H1 (cell line): ENCODE measurements at regions not wholly inside any gene's neighbourhood (a gene's known extent, or its start where the extent isn't known, plus 50 kb on each side); places are given as distances from the start of the nearest gene placed in this dataset.

Source experiments
- CTCF ChIA-PET: fragments of 300-600 bp; sonication (Branson Sonifier 250); formaldehyde crosslinking; loops from one replicate; lab custom pipeline; 2021; ENCODE audit not compliant: partially characterized antibody; lab: Charles Lee
- POLR2A ChIA-PET: fragments of 300-600 bp; sonication (Branson Sonifier 250); formaldehyde crosslinking; loops from one replicate; lab custom pipeline; 2021; ENCODE audit warnings: inconsistent platforms; ENCODE audit not compliant: partially characterized antibody; lab: Charles Lee
- DNase-seq, 2 experiments: peaks; one replicate each; pipeline versions ENCODE4 v3.0.0 to v3.0.0-alpha.2; 2010 to 2022; ENCODE audit warnings: low spot score in 2 of 2, low read depth in 1 of 2, mixed read lengths in 1 of 2
- FAIRE-seq: peaks from 2 replicates; lab custom pipeline; 2011; peaks lifted over from hg19 to GRCh38; lab: Jason Lieb, UNC
- H2AFZ ChIP-seq: 2 replicates; pipeline ENCODE4 v1.8.1; 2012; ENCODE audit warnings: low read length, inconsistent platforms
- H2AK5ac ChIP-seq: 2 replicates; pipeline ENCODE4 v1.6.1; 2013; ENCODE audit warnings: low read depth, low read length
- H2BK120ac ChIP-seq: replicated peaks from 2 replicates; pipeline ENCODE3; 2013; ENCODE audit warnings: low read depth, low read length, inconsistent platforms
- H2BK12ac ChIP-seq: 2 replicates; pipeline ENCODE4 v1.6.1; 2013; ENCODE audit warnings: low read depth, low read length
- H2BK15ac ChIP-seq: 2 replicates; pipeline ENCODE4 v1.6.1; 2013; ENCODE audit warnings: low read length
- H2BK20ac ChIP-seq: 2 replicates; pipeline ENCODE4 v1.6.1; 2013; ENCODE audit warnings: low read length
- H2BK5ac ChIP-seq: 2 replicates; pipeline ENCODE4 v1.6.1; 2013; ENCODE audit warnings: low read depth, low read length
- H3K14ac ChIP-seq: 2 replicates; pipeline ENCODE4 v1.6.1; 2013; ENCODE audit warnings: inconsistent platforms; ENCODE audit not compliant: insufficient read length
- H3K18ac ChIP-seq: 2 replicates; pipeline ENCODE4 v1.6.1; 2013; ENCODE audit warnings: low read length; ENCODE audit errors: extremely low read depth
- H3K23ac ChIP-seq: 2 replicates; pipeline ENCODE4 v1.6.1; 2013; ENCODE audit warnings: inconsistent platforms; ENCODE audit not compliant: insufficient read length
- H3K23me2 ChIP-seq: 2 replicates; pipeline ENCODE4 v1.6.1; 2013; ENCODE audit warnings: low read depth, low read length
- H3K27ac ChIP-seq: 2 replicates; pipeline ENCODE4 v1.6.1; 2011; ENCODE audit warnings: low read depth, low read length, inconsistent platforms
- H3K27me3 ChIP-seq, 4 experiments: replicated peaks in 1 of 4; 1 replicate in 1 of 4; 2 replicates in 3 of 4; pipeline versions ENCODE4 v1.6.1 to v1.8.1; 2011 to 2013; ENCODE audit warnings: low read length in 3 of 4, mild to moderate bottlenecking in 3 of 4, inconsistent platforms in 2 of 4, mixed read lengths in 2 of 4, moderate library complexity in 1 of 4; ENCODE audit not compliant: control insufficient read depth in 3 of 4, insufficient read depth in 3 of 4; ENCODE audit errors: extremely low read depth in 1 of 4
- H3K36me3 ChIP-seq, 4 experiments: 2 replicates each; pipeline versions ENCODE4 v1.6.1 to v1.8.1; 2011 to 2013; ENCODE audit warnings: mild to moderate bottlenecking in 4 of 4, low read length in 3 of 4, moderate library complexity in 2 of 4, control low read depth in 1 of 4, inconsistent platforms in 1 of 4; ENCODE audit not compliant: insufficient read depth in 4 of 4, control insufficient read depth in 2 of 4
- H3K4ac ChIP-seq: replicated peaks from 2 replicates; pipeline ENCODE3; 2013; ENCODE audit warnings: low read length, low read depth, mixed read lengths, inconsistent platforms; ENCODE audit not compliant: insufficient read length
- H3K4me1 ChIP-seq, 4 experiments: replicated peaks in 1 of 4; 1 replicate in 1 of 4; 2 replicates in 3 of 4; pipeline versions ENCODE4 v1.6.1 to v1.8.1; 2011 to 2013; ENCODE audit warnings: low read length in 3 of 4, inconsistent platforms in 2 of 4, mixed read lengths in 1 of 4; ENCODE audit not compliant: insufficient read depth in 4 of 4, control insufficient read depth in 3 of 4
- H3K4me2 ChIP-seq, 2 experiments: 2 replicates each; pipeline versions ENCODE4 v1.6.1 to v1.8.1; 2011 to 2013; ENCODE audit warnings: low read depth in 2 of 2, low read length in 2 of 2, control low read depth in 1 of 2, inconsistent platforms in 1 of 2, mild to moderate bottlenecking in 1 of 2; ENCODE audit not compliant: insufficient read depth in 1 of 2
- H3K4me3 ChIP-seq, 4 experiments: fragments of 200-600, 300-600 bp in 1 of 4; sonication (generic), shearing (Covaris generic), sonication (Bioruptor Twin) in 1 of 4; 2 replicates each; pipeline versions ENCODE4 v1.5.1 to v1.8.1; 2011 to 2016; ENCODE audit warnings: low read length in 4 of 4, low read depth in 3 of 4, control low read depth in 2 of 4, inconsistent platforms in 2 of 4, mild to moderate bottlenecking in 2 of 4, mixed read lengths in 1 of 4, moderate library complexity in 1 of 4; ENCODE audit not compliant: insufficient read depth in 2 of 4; ENCODE audit errors: extremely low read depth in 1 of 4
- H3K56ac ChIP-seq: replicated peaks from 2 replicates; pipeline ENCODE3; 2013; ENCODE audit warnings: low read depth, mild to moderate bottlenecking, mixed read lengths, low read length, inconsistent platforms; ENCODE audit not compliant: insufficient read length
- H3K79me1 ChIP-seq: 2 replicates; pipeline ENCODE4 v1.6.1; 2013; ENCODE audit warnings: low read depth, low read length, control low read depth
- H3K79me2 ChIP-seq, 2 experiments: 2 replicates each; pipeline versions ENCODE4 v1.6.1 to v1.8.1; 2012 to 2013; ENCODE audit warnings: low read length in 2 of 2, mild to moderate bottlenecking in 2 of 2, inconsistent platforms in 1 of 2; ENCODE audit not compliant: insufficient read depth in 2 of 2, control insufficient read depth in 1 of 2
- H3K9ac ChIP-seq, 4 experiments: replicated peaks in 1 of 4; 1 replicate in 1 of 4; 2 replicates in 3 of 4; pipeline versions ENCODE4 v1.6.1 to v1.8.1; 2011 to 2013; ENCODE audit warnings: low read depth in 3 of 4, low read length in 3 of 4, control low read depth in 2 of 4, mild to moderate bottlenecking in 2 of 4, moderate library complexity in 2 of 4, inconsistent platforms in 1 of 4; ENCODE audit errors: extremely low read depth in 1 of 4
- H3K9me3 ChIP-seq, 2 experiments: 2 replicates each; pipeline versions ENCODE4 v1.6.1 to v1.8.1; 2012 to 2013; ENCODE audit warnings: mild to moderate bottlenecking in 2 of 2, moderate library complexity in 2 of 2, control low read depth in 1 of 2, inconsistent platforms in 1 of 2, low read depth in 1 of 2, low read length in 1 of 2, mixed read lengths in 1 of 2; ENCODE audit not compliant: insufficient read depth in 2 of 2
- H4K20me1 ChIP-seq, 2 experiments: replicated peaks in 1 of 2; 2 replicates each; pipeline versions ENCODE3 to v1.8.1; 2011 to 2013; ENCODE audit warnings: inconsistent platforms in 2 of 2, low read length in 2 of 2, mild to moderate bottlenecking in 1 of 2; ENCODE audit not compliant: insufficient read depth in 2 of 2, control insufficient read depth in 1 of 2
- H4K5ac ChIP-seq: 2 replicates; pipeline ENCODE4 v1.6.1; 2013; ENCODE audit warnings: low read length, low read depth, mixed read lengths, inconsistent platforms; ENCODE audit not compliant: insufficient read length
- H4K8ac ChIP-seq: 2 replicates; pipeline ENCODE4 v1.8.0; 2013; ENCODE audit warnings: mild to moderate bottlenecking, moderate library complexity, low read length, inconsistent platforms; ENCODE audit not compliant: insufficient read depth; ENCODE audit errors: extremely low read depth
- H4K91ac ChIP-seq: replicated peaks from 2 replicates; pipeline ENCODE3; 2013; ENCODE audit warnings: low read length, mixed read lengths, inconsistent platforms; ENCODE audit not compliant: insufficient read length
- BCL11A ChIP-seq, 2 experiments: IDR thresholded peaks; one replicate each; pipeline ENCODE4 v1.6.1; 2011; ENCODE audit warnings: low read depth in 2 of 2, low read length in 2 of 2, mild to moderate bottlenecking in 2 of 2
- RAD21 ChIP-seq, 2 experiments: IDR thresholded peaks in 1 of 2; conservative IDR thresholded peaks in 1 of 2; 2 replicates each; pipeline ENCODE4 v1.6.1; 2011; ENCODE audit warnings: low read depth in 2 of 2, low read length in 2 of 2, improper control_type of control experiment in 1 of 2, inconsistent platforms in 1 of 2, mild to moderate bottlenecking in 1 of 2, moderate library complexity in 1 of 2
- SIN3A ChIP-seq, 2 experiments: IDR thresholded peaks in 1 of 2; conservative IDR thresholded peaks in 1 of 2; 2 replicates each; pipeline ENCODE4 v1.6.1; 2011 to 2012; ENCODE audit warnings: low read length in 2 of 2, improper control_type of control experiment in 1 of 2, low read depth in 1 of 2, mild to moderate bottlenecking in 1 of 2
- WGBS, 2 experiments: shearing (Covaris generic) in 1 of 2; methylation state at CpG; one replicate each; pipeline versions ENCODE4 v1.1.6 to v1.1.7; 2013 to 2015; ENCODE audit warnings: low lambda C conversion rate in 2 of 2, mixed read lengths in 2 of 2, inconsistent platforms in 1 of 2, low coverage in 1 of 2, missing lambda C conversion rate in 1 of 2; ENCODE audit not compliant: insufficient replicate concordance in 2 of 2, insufficient coverage in 1 of 2, insufficient read length in 1 of 2; ENCODE audit errors: extremely low coverage in 1 of 2, missing lambda C conversion rate in 1 of 2; 5-methylcytosine and 5-hydroxymethylcytosine counted together
- TF ChIP-seq, protein P1 (sequence below), 3 experiments: IDR thresholded peaks; 1 replicate in 2 of 3; 2 replicates in 1 of 3; pipeline versions ENCODE4 v1.5.1 to v1.6.1; 2011; ENCODE audit warnings: low read length in 3 of 3, mild to moderate bottlenecking in 3 of 3, inconsistent platforms in 2 of 3, low read depth in 1 of 3, moderate library complexity in 1 of 3; ENCODE audit not compliant: insufficient read depth in 1 of 3; ENCODE audit errors: control extremely low read depth in 1 of 3

DNA sequence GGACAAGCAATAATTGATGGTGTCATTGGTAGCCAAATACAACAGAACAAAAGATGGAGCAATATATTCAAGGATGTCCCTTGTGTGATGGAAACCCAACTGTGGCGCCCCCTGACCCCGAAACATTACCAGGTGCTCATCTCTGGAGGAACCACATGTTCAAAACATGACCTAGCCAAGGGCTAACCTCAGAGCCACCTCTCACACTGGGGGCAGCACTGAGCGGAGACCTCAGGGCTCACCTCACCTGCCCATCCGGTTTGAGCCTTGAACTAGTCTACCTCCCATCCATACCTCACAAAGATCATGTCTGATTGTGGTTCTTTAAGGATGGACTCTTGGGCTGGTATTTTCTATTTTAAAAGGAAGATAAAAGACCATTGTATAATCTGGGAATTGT lies 314.4 kb upstream of the CDH7 start:
- no peaks in the 10 kb centered on the region for H3K79me2 ChIP-seq
- no peak for TF ChIP-seq BCL11A (IDR thresholded peaks at IDR 0.05; ENCODE audit: low read depth in 2 of 2, low read length in 2 of 2)
- TF ChIP-seq RAD21 (IDR thresholded peaks at IDR 0.05 in 1 of 2, conservative IDR thresholded peaks at IDR 0.05 in 1 of 2; ENCODE audit: low read depth in 2 of 2, low read length in 2 of 2): peak; percentile 41 to 42
- TF ChIP-seq, protein P1, sequence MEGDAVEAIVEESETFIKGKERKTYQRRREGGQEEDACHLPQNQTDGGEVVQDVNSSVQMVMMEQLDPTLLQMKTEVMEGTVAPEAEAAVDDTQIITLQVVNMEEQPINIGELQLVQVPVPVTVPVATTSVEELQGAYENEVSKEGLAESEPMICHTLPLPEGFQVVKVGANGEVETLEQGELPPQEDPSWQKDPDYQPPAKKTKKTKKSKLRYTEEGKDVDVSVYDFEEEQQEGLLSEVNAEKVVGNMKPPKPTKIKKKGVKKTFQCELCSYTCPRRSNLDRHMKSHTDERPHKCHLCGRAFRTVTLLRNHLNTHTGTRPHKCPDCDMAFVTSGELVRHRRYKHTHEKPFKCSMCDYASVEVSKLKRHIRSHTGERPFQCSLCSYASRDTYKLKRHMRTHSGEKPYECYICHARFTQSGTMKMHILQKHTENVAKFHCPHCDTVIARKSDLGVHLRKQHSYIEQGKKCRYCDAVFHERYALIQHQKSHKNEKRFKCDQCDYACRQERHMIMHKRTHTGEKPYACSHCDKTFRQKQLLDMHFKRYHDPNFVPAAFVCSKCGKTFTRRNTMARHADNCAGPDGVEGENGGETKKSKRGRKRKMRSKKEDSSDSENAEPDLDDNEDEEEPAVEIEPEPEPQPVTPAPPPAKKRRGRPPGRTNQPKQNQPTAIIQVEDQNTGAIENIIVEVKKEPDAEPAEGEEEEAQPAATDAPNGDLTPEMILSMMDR (IDR thresholded peaks at IDR 0.05; ENCODE audit: control extremely low read depth in 1 of 3, insufficient read depth in 1 of 3, low read depth in 1 of 3, low read length in 3 of 3): peak; percentile 38 to 73 (median 68)
- no peak for TF ChIP-seq SIN3A (conservative IDR thresholded peaks at IDR 0.05 in 1 of 2, IDR thresholded peaks at IDR 0.05 in 1 of 2; ENCODE audit: low read depth in 1 of 2, low read length in 2 of 2)
- no peak overlapping the region for H4K8ac ChIP-seq
- H3K23me2 ChIP-seq: no peaks in the 10 kb centered on the region
- H3K9me3 ChIP-seq: no peaks in the 10 kb centered on the region
- no peak overlapping the region for H3K23ac ChIP-seq
- no peak overlapping the region for H3K18ac ChIP-seq
- no peak overlapping the region for H3K27ac ChIP-seq
- CTCF ChIA-PET: interaction anchor here (1.1 kb wide), 1 partner anchor 12 kb away, joined by 4 read pairs; no protein-coding TSS in a partner anchor
- H3K14ac ChIP-seq: no peak overlapping the region
- POLR2A ChIA-PET: no interaction called here
- H3K4ac ChIP-seq: no peak overlapping the region
- no peak overlapping the region for H2BK12ac ChIP-seq
- no peak overlapping the region for H2AFZ ChIP-seq
- no peak overlapping the region for H3K4me2 ChIP-seq
- 87% methylated on average over 4 of the region's 4 CpGs; no CpG with 5 or more reads in 1 of the 2 experiments for WGBS, 2 experiments
- peak in 1 of 2 experiments; percentile 15 for DNase-seq
- H2BK20ac ChIP-seq: no peak overlapping the region
- no peaks in the 10 kb centered on the region for H3K79me1 ChIP-seq
- no peaks in the 10 kb centered on the region for H3K36me3 ChIP-seq
- no peak overlapping the region for H2BK5ac ChIP-seq
- H3K9ac ChIP-seq: no peak overlapping the region
- H3K27me3 ChIP-seq: no peaks in the 10 kb centered on the region
- H3K56ac ChIP-seq: no peak overlapping the region
- no peak for FAIRE-seq
- H2AK5ac ChIP-seq: no peak overlapping the region
- H4K5ac ChIP-seq: no peak overlapping the region
- no peak overlapping the region for H4K91ac ChIP-seq
- H3K4me3 ChIP-seq: no peak overlapping the region
- H2BK120ac ChIP-seq: no peak overlapping the region
- H4K20me1 ChIP-seq: no peaks in the 10 kb centered on the region
- no peaks in the 10 kb centered on the region for H3K4me1 ChIP-seq
- H2BK15ac ChIP-seq: no peak overlapping the region
